MM.1S (cell line): ENCODE measurements at regions not wholly inside any gene's neighbourhood (a gene's known extent, or its start where the extent isn't known, plus 50 kb on each side); places are given as distances from the start of the nearest gene placed in this dataset.

ENCODE experiments used
- CTCF ChIP-seq: fragments of 300-600 bp; sonication (generic); IDR thresholded peaks from 2 replicates; pipeline ENCODE4 v1.5.1; 2016; ENCODE audit warnings: antibody characterized with exemption, low read length, mixed read lengths
- EZH2 ChIP-seq: fragments of 300-600 bp; sonication (generic); optimal IDR thresholded peaks from 2 replicates; pipeline ENCODE3; 2017; ENCODE audit warnings: low read depth, mild to moderate bottlenecking, antibody characterized with exemption, low read length, mixed read lengths
- EZH2phosphoT487 ChIP-seq: fragments of 300-600 bp; sonication (generic); IDR thresholded peaks from 2 replicates; pipeline ENCODE4 v1.6.1; 2018; ENCODE audit warnings: antibody characterized with exemption, low read length

- TF ChIP-seq EZH2 (no peak), CTCF (no peak), EZH2phosphoT487 (no peak)
Observed at GRCh38 chr7:52689912-52690311, 345.5 kb upstream of the POM121L12 start.
